HG03354 (cell line): ENCODE measurements at regions not wholly inside any gene's neighbourhood (a gene's known extent, or its start where the extent isn't known, plus 50 kb on each side); places are given as distances from the start of the nearest gene placed in this dataset.
"Not testable (repeated sequence)": the region's sequence is repeated elsewhere in the genome, so short reads cannot be mapped to it uniquely, and the experiment has no call there.

Source experiments
- ATAC-seq: cut with Tn5 transposase; IDR thresholded peaks from one replicate; pipeline ENCODE4 v1.9.1; 2021; ENCODE audit warnings: mild to moderate bottlenecking; ENCODE audit not compliant: unreplicated experiment, poor library complexity, severe bottlenecking

DNA sequence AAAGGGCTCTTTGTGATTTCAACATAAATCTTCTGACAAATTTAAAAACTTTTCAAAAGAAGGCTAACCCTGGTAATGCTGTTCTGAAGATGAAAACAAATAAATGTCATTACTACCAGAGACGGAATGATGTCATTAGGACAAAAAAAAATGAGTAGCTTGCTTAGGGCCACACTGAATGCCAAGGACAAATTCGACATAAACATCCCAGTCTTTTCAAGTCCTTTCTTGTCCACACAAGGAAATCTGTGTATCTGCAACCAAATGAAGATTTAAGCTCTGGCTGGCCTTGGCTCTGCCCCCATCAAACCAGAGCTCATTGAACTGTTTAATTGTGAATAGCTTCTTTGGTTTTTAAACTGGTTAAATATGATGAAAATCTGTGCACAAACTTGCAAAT lies 592.7 kb downstream of the TLE1 start:
- ATAC-seq: no peak

DNA sequence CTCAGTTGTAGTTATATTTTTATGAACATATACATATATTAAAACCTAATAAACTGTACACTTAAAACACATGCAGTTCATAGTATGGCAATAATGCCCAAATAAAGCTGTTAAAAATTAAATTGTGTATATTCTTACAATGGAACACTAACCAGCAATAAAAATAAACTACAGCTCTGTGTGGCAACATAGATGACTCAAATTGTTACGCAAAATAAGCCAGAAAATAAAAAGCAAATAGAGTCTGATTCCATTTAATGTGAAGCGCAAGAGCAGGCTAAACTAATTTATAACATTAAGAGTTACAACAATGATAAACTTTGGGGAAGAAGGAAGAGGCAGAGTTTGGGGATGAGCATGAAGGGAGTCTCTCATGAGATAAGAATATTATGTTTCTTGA lies 597.3 kb downstream of the TLE1 start:
- ATAC-seq: no peak

DNA sequence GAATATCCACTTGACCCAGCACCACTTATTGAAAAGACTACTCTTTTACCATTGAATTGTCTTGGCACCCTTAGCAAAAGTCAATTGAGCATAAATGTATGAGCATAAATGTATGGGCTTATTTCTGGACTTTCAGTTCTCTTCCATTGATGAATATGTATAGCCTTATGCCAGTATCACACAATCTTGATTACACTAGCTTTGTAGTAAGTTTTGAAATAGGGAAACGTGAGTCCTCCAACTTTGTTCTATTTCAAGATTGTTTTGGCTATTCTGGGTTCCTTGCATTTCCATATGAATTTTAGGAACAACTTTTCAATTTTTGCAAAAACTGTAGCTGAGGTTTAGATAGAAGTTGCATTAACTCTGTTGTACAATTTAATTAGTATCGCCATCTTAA lies 601.0 kb downstream of the TLE1 start:
- no peak for ATAC-seq

DNA sequence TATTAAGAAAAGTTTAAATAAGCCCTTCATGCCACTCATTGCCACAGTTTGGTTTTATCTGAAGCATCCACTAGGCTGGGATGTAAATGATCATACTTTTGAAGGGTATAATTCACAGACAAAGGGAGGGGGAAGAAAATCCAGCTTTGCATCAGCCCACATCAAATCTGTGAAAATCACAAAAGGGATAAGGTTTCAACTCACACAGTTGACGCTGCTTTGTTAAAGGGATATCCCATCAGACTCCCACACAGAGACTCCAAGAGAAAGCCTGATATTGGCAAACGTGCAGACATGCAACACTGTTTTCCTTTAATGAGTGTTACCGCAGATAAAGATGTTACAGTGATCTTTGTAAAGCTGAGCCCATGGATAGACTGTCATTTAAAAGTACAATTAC lies 602.9 kb downstream of the TLE1 start:
- no peak for ATAC-seq

DNA sequence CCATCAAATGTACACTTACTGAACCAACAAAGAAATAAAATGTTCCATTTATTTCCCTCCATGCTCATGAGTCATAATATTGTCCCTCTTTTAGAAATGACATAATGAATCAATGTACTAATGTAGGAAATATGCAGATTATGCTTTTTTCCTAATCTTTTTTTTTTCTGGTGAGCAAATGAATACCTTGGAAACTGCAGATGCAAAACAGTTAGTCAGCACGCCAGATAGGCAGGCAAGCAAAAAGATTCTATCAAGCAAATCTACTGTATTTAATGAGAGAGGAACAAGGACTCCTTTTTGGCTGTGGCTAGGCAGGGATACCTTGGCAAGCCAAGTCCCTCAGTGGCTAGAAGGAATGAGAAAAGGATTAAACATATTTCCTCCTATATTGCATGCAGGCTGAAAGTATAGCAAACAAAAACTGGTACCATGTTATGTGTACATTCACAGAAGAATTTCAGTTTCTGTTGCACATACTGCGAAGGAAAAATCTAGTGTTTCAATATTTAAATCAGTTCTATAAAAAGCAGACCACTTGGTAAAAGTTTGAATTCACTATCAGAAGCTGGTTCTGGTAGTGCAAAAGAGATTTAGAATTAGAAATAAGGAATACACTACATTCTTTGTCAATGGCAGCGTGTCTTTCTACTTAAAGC lies 605.4 kb downstream of the TLE1 start:
- peak; percentile 86 for ATAC-seq

DNA sequence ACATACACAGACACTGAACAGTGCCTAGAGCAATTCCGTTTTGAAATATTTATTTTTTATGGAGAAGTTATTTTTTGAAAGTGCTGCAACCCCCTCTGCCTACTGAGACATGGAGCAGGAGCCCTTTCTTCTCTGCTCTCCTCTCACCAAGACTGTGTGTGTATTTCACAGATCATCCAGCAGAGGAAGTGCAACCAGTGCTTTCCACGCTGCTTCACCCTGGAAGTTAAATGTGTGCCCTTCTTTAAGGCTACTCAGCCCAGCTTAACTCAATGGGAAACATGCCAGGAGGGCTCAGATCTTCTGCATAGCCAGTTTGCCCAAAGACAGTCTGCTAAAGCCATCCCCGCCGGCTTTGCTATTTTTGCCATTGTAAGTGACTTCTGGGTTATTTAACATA lies 606.3 kb downstream of the TLE1 start:
- no peak for ATAC-seq

DNA sequence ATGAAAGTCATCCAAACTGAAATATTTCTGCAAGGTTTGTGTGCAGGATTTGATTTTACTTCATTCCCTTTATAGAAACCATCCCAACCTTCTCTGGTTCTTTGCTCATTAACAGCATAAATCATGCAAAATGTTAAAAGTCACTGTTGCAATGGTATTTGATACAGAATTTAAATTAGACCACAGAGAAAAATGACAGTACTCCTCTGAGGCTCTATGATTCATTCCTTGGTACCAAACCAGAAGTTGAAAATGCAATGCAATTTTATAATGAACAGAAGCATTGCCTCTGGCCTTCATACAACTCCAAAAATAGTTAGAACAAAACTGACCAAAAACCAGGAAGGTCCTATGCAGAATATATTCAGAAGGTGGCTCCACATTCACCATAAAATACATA lies 607.1 kb downstream of the TLE1 start:
- no peak for ATAC-seq

DNA sequence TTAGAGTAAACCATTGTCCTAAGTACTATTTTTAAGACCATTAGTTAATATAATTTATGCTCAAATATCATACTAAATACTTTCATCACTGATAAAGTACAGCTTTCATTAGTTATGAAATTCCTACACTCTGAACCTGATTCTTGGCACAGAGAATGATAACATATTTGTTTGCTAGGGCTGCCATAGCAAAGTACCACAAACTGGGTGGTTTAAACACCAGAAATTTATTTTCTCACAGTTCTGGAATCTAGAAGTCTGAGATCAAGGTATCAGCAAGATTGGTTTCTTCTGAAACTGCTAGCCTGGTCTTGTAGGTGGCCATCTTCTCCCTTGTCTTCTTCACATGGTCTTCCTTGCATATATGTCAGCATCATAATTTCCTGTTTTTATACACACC lies 608.4 kb downstream of the TLE1 start:
- ATAC-seq: no peak

DNA sequence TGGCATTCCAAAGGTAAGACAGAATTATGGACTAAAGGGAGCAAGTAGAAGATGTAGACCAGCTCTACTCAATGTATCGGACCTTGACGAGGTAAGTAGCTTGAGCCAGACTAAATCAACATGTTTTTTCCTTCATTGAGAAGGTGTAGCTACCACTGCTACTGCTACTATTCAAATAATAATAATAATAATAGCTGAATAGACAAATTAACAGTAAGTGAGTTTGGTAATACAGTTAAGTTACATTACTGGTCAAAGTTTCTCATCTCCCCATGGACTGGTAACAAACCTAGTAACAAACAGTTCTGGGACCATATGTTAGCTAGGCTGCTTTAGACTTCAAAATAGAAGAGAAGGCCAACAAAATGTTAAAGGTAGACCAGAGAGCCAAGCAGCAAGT lies 609.2 kb downstream of the TLE1 start:
- no peak for ATAC-seq

DNA sequence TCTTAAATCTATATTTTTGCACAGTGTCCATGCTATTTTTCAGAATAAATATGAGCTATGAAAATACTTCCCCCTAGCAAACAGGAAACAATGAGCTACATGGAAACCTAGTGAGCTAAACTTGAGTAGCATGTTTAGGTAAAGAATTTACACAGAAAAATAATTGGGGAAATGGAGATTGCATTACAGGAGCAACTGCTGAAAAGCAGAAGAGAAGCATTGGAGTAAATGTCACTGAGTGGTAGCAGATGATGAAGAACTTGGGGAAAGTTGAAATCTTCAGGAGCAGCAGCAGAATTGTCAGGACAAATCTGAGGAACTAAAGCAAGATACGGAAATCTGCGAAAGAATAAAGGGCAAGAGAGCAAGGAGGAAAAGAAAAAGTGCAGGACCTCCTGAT lies 610.3 kb downstream of the TLE1 start:
- no peak for ATAC-seq

DNA sequence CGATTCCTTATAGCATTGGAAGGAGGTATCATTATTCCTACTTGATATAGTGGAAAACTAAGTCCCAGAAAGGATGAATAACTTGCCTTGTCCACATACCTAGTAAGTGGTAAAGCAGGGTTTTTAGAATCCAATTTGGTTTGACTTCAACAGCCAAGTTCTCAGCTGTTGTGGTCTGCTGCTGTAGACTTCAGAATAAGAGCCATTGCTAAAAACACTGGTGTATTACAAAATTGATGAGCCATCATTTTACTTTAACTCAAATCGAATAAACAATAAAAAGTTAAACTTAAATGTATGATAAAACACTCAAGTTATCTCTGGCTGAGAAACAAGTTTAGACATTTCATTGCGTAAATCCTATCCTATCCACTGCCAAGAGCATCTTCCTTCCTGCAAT lies 610.8 kb downstream of the TLE1 start:
- no peak for ATAC-seq

DNA sequence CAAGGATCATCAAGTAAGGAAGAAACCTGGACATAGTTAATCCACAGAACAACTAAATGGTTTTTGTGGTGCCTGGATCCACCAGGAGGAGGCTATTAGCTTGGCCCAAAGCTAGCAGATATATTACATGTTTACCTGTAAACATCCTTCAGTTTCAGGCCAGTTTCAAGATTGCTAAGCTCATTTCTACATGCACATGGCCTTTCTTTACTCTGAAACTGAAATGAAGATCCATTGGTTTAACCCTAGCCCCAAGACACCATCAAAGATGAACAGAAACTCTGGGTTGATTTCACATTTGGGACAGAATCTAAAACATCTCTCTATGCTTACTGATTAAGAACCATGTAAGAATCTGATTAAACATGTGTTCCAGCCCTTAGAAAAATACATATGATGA lies 611.8 kb downstream of the TLE1 start:
- ATAC-seq: peak; percentile 84

DNA sequence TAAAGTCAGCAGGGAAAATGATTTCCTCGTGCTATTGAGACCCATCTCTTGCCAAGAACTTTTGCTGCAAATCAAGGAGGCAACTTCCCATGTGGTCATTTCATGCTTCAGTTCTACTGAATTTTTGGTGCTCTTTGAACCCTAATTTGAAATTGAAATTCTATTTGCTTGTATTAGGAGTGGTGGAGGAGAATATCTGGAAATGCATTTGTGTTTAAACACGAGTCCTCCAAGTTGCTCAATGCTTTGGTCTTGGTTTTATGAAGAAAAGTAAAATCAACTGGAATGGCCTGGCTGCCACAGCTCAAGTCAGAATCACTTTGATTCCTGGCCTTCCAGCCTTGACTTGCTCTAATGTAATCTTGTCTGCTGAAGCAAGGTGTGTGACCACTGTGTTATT lies 613.2 kb downstream of the TLE1 start:
- no peak for ATAC-seq

DNA sequence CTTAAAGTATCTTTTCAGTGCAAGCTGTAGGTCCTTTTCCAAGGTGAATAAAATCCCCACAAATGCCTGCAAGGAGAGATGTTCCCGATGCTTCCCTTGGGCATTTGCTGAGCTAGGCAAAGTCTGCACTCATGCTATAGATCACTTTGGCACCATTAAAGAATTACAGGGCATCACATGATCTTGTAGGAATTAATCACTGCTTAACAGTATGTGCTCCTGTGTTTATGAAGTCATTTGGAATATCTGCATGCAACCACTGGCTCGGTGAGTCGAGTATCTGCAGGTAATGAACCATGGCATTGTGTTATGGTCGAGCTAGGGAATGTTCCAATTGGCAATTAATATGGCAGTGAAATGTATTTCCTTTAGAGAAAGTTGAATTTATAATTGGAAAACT lies 615.1 kb downstream of the TLE1 start:
- no peak for ATAC-seq

DNA sequence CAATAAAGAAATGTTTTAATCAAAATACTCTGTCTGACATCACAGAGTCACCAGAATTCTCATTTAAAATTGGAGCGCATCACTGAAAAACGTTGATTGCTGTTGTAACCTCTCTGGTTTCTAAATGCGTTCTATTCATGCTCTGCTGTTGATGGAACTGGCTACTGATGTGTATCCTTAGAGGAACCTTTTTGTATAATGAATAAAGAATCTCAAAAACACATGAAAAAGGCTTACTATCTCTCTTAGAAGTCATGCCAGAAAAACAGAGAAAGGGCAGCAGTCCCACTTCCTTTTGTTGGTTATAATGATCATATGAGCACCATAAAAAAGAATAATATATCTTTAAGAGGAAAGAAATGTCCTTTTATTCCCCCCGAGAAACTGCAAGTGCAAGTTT lies 615.5 kb downstream of the TLE1 start:
- ATAC-seq: no peak

DNA sequence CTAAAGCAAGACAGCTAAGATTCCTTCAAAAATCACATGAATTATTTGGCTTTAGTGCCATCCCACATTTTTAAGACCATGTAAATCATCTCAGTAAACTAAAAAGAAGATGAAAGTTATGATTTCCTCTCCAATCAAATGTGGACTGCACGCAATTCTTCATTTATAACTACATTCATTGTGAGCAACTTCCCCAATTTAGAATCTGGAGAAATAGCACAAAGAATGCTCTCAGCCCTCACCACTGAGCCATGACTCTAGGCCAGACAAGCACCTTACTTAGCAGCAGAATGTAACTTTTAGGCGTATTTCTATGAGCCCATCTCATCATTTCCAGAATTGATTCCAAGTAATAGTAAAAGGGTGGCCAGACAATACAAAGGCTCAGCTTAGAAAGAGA lies 616.6 kb downstream of the TLE1 start:
- no peak for ATAC-seq

DNA sequence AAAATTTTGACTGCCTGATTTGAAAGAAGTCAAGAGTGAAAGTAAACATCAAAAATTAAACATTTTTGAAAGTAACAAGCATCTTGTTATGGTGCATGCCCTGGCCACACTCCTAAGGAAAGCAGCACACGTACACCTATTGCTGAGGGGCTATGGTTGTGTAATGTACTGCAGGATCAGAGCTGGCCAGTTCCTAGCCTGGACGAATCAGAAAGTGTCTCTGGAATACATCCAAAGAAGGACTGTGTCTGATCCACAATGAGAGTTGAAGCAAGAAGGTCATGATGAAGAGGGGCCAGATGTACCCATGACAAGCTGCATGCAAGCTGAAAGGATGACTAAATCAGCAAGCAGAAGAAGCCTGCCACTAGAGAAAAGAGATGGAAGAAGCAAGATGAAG lies 618.2 kb downstream of the TLE1 start:
- no peak for ATAC-seq

DNA sequence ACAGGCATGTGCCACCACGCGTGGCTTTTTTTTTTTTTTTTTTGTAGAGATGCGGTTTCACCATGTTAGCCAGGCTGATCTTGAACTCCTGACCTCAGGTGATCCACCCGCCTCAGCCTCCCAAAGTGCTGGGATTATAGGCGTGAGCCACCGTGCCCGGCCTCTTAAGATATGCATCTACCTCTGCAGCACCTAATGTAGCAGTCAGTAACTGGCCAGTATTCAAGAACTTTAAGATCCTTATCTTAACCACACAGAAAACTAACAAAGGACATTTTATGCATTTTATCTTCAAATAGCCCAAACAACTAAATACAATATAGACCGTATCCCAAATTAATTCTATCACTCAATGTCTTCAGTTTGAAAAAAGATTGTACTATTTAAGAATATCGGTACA lies 618.7 kb downstream of the TLE1 start:
- ATAC-seq: no peak

DNA sequence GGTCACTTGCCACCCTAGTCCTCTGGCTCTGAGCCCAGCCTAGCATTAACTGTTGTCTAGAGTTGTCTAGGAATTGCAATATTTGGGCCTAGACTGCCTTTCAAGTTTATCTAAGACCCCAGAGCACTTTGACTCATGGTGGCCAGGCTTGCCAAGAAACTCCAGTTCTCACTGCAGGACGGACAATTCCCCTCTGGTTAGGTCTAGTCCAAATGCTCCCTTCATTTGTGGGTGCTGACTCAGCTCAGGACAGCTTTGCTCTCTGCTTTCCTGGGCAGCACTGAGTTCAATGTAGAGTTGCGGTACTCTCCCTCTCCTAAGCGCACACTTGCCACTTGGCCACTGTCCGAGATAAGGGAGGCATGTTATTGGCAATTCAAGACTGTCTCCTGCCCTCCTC lies 619.4 kb downstream of the TLE1 start:
- ATAC-seq: no peak

DNA sequence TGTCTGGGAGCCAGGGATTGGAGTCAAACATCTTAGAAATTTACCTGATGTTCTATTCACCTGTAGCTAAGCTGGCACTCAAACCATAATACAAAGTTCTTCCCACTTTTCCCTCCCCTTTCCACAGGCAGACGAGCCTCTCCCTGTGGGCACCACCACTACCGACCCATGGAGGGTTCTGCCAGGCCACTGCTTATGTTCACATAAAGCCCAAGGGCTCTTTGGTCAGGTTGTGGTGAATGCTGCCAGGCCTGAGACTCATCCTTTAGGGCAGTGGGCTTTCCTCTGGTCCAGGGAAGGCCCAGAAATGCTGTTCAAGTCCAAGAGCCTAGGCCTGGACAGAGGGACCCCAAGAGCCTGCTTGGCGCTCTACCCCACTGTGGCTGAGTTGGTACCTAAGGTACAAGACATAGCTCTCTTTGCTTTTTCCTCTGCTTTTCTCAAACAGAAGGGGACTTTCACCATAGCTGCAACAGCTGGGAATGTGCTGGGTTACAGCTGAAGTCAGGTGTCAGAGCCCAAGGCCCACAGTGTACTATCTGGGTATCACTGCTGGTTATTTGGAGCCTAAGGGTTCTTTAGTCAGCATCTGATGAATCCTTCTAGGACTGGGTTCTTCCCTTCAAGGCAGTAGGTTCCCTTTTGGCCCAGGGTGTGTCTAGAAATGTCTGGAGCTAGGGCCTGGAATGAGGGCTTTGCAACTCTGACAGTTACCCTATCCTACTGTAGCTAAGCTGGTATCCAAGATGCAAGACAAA lies 620.1 kb downstream of the TLE1 start:
- ATAC-seq: no peak

DNA sequence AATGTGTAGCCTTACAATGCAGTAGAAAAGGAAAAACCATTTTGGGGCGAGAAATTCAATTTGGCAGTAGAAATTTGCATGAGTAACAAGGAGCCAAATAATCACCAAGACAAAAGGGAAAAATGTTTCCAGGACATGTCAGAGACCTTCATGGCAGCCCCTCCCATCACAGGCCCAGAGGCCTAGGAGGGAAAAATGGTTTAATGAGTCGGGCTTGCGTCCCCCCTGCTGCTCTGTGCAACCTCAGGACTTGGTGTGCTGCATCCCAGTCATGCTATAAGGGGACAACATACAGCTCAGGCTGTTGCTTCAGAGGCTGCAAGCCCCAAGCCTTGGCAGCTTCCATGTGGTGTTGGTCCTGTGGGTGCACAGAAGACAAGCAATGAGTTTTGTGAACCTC lies 626.4 kb downstream of the TLE1 start:
- ATAC-seq: not testable (repeated sequence)

DNA sequence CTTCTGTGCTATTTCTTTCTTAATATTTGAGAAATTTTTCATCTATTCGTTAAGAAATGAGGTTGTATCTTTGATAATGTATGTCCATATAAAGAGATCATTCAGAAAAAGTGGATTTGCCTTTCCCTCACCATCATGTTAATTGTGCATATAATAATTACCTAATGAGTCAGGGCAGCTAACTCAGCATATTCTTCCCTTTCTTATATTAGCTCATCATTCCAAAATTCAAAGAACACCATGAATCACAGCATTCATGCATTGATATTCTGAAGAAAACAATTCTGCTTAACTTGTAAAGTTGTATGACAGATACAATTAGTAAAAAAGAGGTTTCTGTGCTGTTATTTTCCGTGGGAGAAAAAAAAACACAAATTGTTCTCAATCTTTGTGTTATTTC lies 630.6 kb downstream of the TLE1 start:
- no peak for ATAC-seq
